NCI-H524 treated with DMSO at 0.1 percent for 48 hours (cell line): ENCODE measurements at regions not wholly inside any gene's neighbourhood (a gene's known extent, or its start where the extent isn't known, plus 50 kb on each side); places are given as distances from the start of the nearest gene placed in this dataset.
"Not testable (repeated sequence)": the region's sequence is repeated elsewhere in the genome, so short reads cannot be mapped to it uniquely, and the experiment has no call there.

Experiments
- DNase-seq: peaks from one replicate; lab custom pipeline; 2025; lab: John Stamatoyannopoulos, UW

GRCh38 chr16:48681520-48681919 lies 71.5 kb upstream of the N4BP1 start:
- no peak for DNase-seq

GRCh38 chr16:48680881-48681280 lies 70.9 kb upstream of the N4BP1 start:
- DNase-seq, result no peak

DNA sequence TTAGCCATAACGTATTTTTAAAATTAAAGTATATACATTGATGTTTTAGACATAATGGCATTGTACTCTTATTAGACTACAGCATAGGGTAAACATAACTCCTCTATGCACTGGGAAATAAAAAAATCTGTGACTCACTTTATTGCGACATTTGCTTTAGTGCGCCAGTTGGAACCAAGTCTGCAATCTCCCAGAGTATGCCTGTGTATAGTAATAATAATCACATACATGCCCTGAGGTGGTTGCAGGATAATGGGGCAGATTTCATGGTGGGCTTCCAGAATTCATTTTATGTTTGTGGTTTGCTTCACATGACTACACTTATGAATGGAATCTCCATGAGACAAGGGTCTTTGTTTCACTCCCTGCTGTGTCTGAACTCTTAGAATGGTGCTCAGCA lies 66.9 kb upstream of the N4BP1 start:
- no peak for DNase-seq

DNA sequence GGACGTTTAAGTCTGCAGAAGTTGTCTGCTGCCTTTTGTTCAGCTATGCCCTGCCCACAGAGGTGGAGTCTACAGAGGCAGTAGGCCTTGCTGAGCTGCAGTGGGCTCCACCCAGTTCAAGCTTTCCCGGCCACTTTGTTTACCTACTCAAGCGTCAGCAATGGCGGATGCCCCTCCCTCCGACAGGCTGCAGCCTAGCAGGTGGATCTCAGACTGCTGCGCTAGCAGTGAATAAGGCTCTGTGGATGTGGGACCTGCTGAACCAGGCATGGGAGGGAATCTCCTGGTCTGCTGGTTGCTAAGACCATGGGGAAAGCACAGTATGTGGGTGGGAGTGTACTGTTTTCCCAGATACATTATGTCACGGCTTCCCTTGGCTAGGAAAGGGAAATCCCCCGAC lies 58.2 kb upstream of the N4BP1 start:
- DNase-seq, result not testable (repeated sequence)

DNA sequence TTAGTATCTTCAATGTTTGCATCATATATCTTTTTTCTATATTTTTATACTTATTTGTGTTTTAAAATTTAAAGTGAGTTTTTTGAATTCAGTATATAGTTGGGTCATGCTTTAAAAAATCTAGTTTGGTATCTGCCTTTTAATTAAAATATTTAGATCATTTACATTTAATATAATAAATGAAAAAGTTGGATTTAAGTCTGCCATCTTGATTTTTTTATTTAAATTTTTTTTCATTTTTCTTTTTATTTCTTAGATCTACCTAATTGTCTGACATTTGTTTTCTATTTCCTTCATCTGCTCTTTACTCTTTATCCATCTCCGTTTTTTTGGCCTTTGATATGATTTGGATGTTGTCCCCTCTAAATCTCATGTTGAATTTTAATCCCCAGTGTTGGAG lies 50.0 kb upstream of the N4BP1 start:
- DNase-seq, result no peak
